SK-N-SH treated with all-trans-retinoic acid at 6 μM for 48 hours (cell line): ENCODE measurements at regions not wholly inside any gene's neighbourhood (a gene's known extent, or its start where the extent isn't known, plus 50 kb on each side); places are given as distances from the start of the nearest gene placed in this dataset.

Source experiments
- PATZ1 ChIP-seq: fragments of 250-450 bp; sonication (Bioruptor Pico); IDR thresholded peaks from 2 replicates; pipeline ENCODE4 v1.8.0; 2020; ENCODE audit warnings: mild to moderate bottlenecking, moderate library complexity, borderline replicate concordance
- ZFP30 ChIP-seq: fragments of 450-650 bp; formaldehyde crosslinking; IDR thresholded peaks from 2 replicates; pipeline ENCODE4 v1.5.0; 2022; ENCODE audit warnings: mild to moderate bottlenecking, moderate library complexity
- ZNF565 ChIP-seq: fragments of 450-650 bp; formaldehyde crosslinking; conservative IDR thresholded peaks from 2 replicates; pipeline ENCODE4 v1.5.0; 2020; ENCODE audit warnings: low read depth, mild to moderate bottlenecking, moderate library complexity

GRCh38 chr2:188665727-188666304, 308.4 kb upstream of the COL3A1 start:
- TF ChIP-seq PATZ1: no peak
- no peak for TF ChIP-seq ZFP30 (CRISPR knock-in tag)
- no peak for TF ChIP-seq ZNF565
